ENCODE measurements at regions not wholly inside any gene's neighbourhood (a gene's known extent, or its start where the extent isn't known, plus 50 kb on each side); places are given as distances from the start of the nearest gene placed in this dataset.

DNA sequence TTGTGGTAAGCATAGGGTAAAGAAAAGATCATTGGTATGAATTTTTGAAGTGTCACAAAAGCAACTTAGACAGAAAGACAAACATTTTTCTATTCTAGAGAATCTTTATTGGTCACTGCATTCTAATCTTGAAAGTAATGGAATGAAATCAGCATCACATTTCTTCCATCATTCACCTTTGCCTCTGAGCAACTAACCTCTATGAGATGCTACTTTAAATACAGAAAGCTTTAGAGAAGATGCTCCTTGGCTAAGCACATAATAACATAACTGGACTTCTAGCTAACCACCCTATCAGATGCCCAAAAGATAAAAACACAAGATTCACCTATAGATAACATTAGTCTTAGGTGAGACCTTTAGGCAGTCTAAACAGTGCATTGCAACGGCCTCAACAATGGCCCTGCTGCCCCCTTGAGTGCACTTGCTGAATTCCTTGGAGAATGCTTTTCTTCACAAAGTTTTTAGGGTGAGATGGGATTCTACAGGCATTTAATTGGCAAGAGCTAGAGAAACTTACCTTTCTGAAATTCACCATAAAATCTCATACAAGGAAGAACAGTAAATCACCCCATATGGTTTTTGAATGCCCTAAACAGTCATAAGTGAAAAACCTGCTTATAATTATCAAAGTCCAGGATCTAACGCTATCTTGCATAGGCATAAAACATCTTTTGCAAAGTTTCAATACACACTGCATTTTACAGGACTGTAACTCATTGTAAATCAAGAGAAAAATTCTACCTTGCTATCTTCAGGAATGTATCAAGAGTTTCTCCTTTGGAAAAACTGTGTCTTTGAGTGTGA lies 791.3 kb upstream of the CHAC2 start:
- Histone ChIP-seq H3K4me3 (no peak overlapping the region), H3K36me3 (no peaks in the 10 kb centered on the region), H3K9me3 (no peaks in the 10 kb centered on the region), H3K27me3 (no peaks in the 10 kb centered on the region), H3K27ac (no peak overlapping the region), H3K4me1 (no peaks in the 10 kb centered on the region)
- ATAC-seq (no peak), DNase-seq (no peak)
- intact Hi-C loops (cut with DNase I; ENCODE audit: low total_unique reads) (no loop called here), in situ Hi-C loops (cut with MboI; ENCODE audit: low sequenced_read_pairs in 4 of 4) (no loop called here)
- TF ChIP-seq, protein P1, sequence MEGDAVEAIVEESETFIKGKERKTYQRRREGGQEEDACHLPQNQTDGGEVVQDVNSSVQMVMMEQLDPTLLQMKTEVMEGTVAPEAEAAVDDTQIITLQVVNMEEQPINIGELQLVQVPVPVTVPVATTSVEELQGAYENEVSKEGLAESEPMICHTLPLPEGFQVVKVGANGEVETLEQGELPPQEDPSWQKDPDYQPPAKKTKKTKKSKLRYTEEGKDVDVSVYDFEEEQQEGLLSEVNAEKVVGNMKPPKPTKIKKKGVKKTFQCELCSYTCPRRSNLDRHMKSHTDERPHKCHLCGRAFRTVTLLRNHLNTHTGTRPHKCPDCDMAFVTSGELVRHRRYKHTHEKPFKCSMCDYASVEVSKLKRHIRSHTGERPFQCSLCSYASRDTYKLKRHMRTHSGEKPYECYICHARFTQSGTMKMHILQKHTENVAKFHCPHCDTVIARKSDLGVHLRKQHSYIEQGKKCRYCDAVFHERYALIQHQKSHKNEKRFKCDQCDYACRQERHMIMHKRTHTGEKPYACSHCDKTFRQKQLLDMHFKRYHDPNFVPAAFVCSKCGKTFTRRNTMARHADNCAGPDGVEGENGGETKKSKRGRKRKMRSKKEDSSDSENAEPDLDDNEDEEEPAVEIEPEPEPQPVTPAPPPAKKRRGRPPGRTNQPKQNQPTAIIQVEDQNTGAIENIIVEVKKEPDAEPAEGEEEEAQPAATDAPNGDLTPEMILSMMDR (IDR thresholded peaks at IDR 0.05 in 4 of 5, conservative IDR thresholded peaks at IDR 0.05 in 1 of 5), result no peak
- TF ChIP-seq POLR2A (IDR thresholded peaks at IDR 0.05), result no peak

DNA sequence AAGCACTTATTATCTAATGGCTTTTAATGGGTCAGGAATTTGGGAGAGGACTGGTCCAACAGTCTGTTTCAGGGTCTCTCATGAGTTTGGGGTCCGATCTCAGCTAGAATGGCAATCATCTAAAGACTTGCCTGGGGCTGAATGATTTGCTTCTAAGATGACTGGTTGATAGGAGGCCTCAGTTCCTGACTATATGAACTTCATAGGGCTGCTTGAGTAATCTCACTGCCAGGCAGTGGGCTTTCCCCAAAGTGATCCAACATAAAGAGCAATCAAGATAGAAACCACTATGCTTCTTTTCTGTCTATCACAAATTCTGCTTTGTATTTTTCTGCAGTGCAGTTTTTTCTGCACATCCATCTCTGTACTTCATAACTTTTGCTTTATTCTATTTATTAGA lies 793.5 kb upstream of the CHAC2 start:
- TF ChIP-seq, protein P1 (IDR thresholded peaks at IDR 0.05 in 4 of 5, conservative IDR thresholded peaks at IDR 0.05 in 1 of 5), result no peak
- TF ChIP-seq POLR2A (IDR thresholded peaks at IDR 0.05), result no peak
- Histone ChIP-seq H3K36me3 (no peaks in the 10 kb centered on the region), H3K27ac (no peak overlapping the region), H3K4me1 (no peaks in the 10 kb centered on the region), H3K27me3 (no peaks in the 10 kb centered on the region), H3K9me3 (no peaks in the 10 kb centered on the region), H3K4me3 (no peak overlapping the region)
- in situ Hi-C loops (cut with MboI; ENCODE audit: low sequenced_read_pairs in 4 of 4) (no loop called here), intact Hi-C loops (cut with DNase I; ENCODE audit: low total_unique reads) (no loop called here)
- DNase-seq, result no peak
- no peak for ATAC-seq

DNA sequence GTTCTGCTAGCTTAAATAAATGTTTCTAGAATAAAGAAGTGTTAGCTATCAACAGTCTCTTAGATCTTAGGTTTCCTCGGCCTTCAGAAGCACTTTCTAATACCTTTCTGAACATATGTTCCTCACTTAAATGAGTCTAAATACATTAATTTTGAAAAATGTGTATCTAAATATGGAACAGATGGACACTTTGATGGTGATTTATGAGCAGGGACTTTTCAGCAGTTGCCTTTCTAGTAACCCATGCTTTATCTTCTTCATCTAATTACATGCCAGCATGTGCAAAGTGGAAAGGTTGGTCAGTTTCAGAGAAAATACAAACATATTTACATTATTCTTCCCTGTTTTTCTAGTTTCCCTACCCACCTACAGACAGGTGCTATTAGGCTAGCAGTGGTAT lies 797.0 kb upstream of the CHAC2 start:
- Histone ChIP-seq H3K27me3 (no peaks in the 10 kb centered on the region), H3K36me3 (no peaks in the 10 kb centered on the region), H3K4me1 (no peaks in the 10 kb centered on the region), H3K9me3 (no peaks in the 10 kb centered on the region), H3K4me3 (no peak overlapping the region), H3K27ac (no peak overlapping the region)
- DNase-seq, result no peak
- in situ Hi-C loops (cut with MboI; ENCODE audit: low sequenced_read_pairs in 4 of 4) (no loop called here), intact Hi-C loops (cut with DNase I; ENCODE audit: low total_unique reads) (no loop called here)
- TF ChIP-seq POLR2A (IDR thresholded peaks at IDR 0.05), result no peak
- ATAC-seq, result no peak

DNA sequence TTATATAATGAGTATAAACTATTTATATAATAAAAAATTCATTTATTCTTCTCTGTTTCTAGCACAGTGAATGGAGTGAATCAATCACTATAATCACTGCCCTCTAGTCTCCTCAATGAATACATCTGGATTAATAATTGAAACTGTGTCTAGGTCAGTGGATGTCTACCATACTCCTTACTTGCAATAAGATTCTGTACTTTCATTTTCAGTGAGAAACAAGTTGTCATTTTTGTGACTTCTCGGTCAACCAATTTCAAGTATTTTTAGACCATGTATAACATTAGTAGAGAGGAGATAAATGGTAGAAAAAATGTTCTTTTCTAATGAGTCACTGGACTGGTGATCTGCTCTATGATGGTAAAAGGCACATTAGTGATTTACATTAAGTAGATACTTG lies 799.6 kb upstream of the CHAC2 start:
- Histone ChIP-seq H3K9me3 (no peaks in the 10 kb centered on the region), H3K4me1 (no peaks in the 10 kb centered on the region), H3K4me3 (no peak overlapping the region), H3K36me3 (no peaks in the 10 kb centered on the region), H3K27ac (no peak overlapping the region), H3K27me3 (no peaks in the 10 kb centered on the region)
- TF ChIP-seq POLR2A (IDR thresholded peaks at IDR 0.05), result no peak
- TF ChIP-seq, protein P1 (IDR thresholded peaks at IDR 0.05 in 4 of 5, conservative IDR thresholded peaks at IDR 0.05 in 1 of 5), result no peak
- DNase-seq (no peak), ATAC-seq (no peak)
- intact Hi-C loops (cut with DNase I; ENCODE audit: low total_unique reads), result no loop called here
- in situ Hi-C loops (cut with MboI; ENCODE audit: low sequenced_read_pairs in 4 of 4), result no loop called here

DNA sequence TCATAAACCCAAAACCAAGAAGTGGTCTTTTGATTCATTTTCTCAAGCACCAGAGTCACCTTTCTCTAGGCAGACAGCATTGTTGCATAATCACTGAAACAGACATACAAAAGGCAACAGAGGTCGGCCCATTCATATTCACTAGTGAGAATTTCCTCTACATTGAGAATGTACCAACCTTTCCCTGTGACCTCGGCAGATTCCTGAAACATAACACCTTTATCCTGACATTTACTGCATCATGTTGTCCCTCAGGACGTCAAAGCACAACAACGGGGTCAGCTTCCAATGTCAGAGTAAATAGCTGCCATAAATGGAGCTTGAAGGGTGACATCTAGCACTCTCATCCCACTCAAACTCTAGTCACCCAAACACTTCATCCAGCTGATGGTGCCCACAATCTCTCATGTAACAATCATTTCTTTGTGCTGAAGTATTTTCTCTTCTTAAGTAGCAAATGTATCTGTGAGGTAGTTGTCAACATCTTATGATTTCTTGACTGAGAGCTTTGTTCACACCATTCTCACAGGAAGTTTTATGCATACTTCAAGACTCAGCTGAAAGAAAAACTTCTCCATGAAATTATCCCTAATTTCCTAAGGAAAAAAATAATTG lies 802.6 kb upstream of the CHAC2 start:
- Histone ChIP-seq H3K36me3 (no peaks in the 10 kb centered on the region), H3K27ac (no peak overlapping the region), H3K9me3 (no peaks in the 10 kb centered on the region), H3K4me1 (no peaks in the 10 kb centered on the region), H3K4me3 (no peak overlapping the region), H3K27me3 (no peaks in the 10 kb centered on the region)
- intact Hi-C loops (cut with DNase I; ENCODE audit: low total_unique reads), result no loop called here
- no peak for DNase-seq
- TF ChIP-seq, protein P1 (IDR thresholded peaks at IDR 0.05 in 4 of 5, conservative IDR thresholded peaks at IDR 0.05 in 1 of 5), result no peak
- TF ChIP-seq POLR2A (IDR thresholded peaks at IDR 0.05), result no peak
- ATAC-seq, result no peak
- in situ Hi-C loops (cut with MboI; ENCODE audit: low sequenced_read_pairs in 4 of 4), result no loop called here

All from gastrocnemius medialis (tissue), 4 donors.